Suprapubic skin (tissue), 4 donors: ENCODE measurements at regions not wholly inside any gene's neighbourhood (a gene's known extent, or its start where the extent isn't known, plus 50 kb on each side); places are given as distances from the start of the nearest gene placed in this dataset.

Experiments
- CTCF ChIP-seq, 2 donors: fragments of 200-600 bp in 1 of 2; fragments of 450-650 bp in 1 of 2; sonication (generic) in 1 of 2; IDR thresholded peaks; one replicate each; pipeline ENCODE4 v1.5.1; 2016 to 2019; ENCODE audit warnings: antibody characterized with exemption in 2 of 2, mild to moderate bottlenecking in 1 of 2, moderate library complexity in 1 of 2
- POLR2A ChIP-seq, 2 donors: fragments of 450-650 bp; IDR thresholded peaks; one replicate each; pipeline ENCODE4 v1.6.1; 2017; ENCODE audit warnings: antibody characterized with exemption in 2 of 2, mild to moderate bottlenecking in 2 of 2, moderate library complexity in 2 of 2
- POLR2AphosphoS5 ChIP-seq, 3 donors: sonication (generic); formaldehyde crosslinking; IDR thresholded peaks; one replicate each; pipeline ENCODE4 v1.6.1; 2017; ENCODE audit warnings: antibody characterized with exemption in 3 of 3

- TF ChIP-seq POLR2AphosphoS5 (IDR thresholded peaks at IDR 0.05) (no peak), CTCF (IDR thresholded peaks at IDR 0.05) (no peak), POLR2A (IDR thresholded peaks at IDR 0.05) (no peak)
Observed at GRCh38 chr2:121125350-121125749, 159.7 kb downstream of the TFCP2L1 start.
